ENCODE measurements at regions not wholly inside any gene's neighbourhood (a gene's known extent, or its start where the extent isn't known, plus 50 kb on each side); places are given as distances from the start of the nearest gene placed in this dataset.

DNA sequence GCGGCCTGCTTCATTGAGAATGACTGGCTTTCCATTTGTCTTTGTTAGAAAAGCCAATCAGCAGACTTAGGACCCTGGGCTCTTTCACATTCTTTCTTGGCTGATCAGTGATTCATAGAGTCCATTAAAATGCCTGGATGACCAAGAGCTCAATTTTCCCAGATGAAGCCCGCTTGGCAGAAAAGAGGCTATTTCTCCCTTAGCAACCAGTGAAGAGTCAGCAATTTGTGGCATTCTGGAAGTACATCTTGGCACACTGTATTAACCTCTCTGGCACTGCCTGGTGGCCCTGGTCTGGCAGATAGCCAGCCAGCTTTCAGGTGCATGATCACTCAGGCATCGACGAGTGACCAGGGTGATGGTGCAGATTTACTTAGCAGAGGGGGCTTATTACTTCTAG, 145.7 kb upstream of the PLAAT1 start:
- TF ChIP-seq, protein P1, sequence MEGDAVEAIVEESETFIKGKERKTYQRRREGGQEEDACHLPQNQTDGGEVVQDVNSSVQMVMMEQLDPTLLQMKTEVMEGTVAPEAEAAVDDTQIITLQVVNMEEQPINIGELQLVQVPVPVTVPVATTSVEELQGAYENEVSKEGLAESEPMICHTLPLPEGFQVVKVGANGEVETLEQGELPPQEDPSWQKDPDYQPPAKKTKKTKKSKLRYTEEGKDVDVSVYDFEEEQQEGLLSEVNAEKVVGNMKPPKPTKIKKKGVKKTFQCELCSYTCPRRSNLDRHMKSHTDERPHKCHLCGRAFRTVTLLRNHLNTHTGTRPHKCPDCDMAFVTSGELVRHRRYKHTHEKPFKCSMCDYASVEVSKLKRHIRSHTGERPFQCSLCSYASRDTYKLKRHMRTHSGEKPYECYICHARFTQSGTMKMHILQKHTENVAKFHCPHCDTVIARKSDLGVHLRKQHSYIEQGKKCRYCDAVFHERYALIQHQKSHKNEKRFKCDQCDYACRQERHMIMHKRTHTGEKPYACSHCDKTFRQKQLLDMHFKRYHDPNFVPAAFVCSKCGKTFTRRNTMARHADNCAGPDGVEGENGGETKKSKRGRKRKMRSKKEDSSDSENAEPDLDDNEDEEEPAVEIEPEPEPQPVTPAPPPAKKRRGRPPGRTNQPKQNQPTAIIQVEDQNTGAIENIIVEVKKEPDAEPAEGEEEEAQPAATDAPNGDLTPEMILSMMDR (conservative IDR thresholded peaks at IDR 0.05; ENCODE audit: low read length), result no peak
- TF ChIP-seq EZH2phosphoT487 (IDR thresholded peaks at IDR 0.05; ENCODE audit: borderline replicate concordance, low read depth, low read length), result no peak

Data from OCI-LY7 (cell line).